EL (cell line): ENCODE measurements at regions not wholly inside any gene's neighbourhood (a gene's known extent, or its start where the extent isn't known, plus 50 kb on each side); places are given as distances from the start of the nearest gene placed in this dataset.
"Not testable (repeated sequence)": the region's sequence is repeated elsewhere in the genome, so short reads cannot be mapped to it uniquely, and the experiment has no call there.

ENCODE experiments used
- DNase-seq: peaks from one replicate; pipeline ENCODE4 v3.0.0-alpha.2; 2016

- DNase-seq: not testable (repeated sequence)
These were observed 51.7 kb downstream of the PPIAL4C start for GRCh38 chr1:149635290-149635899.

- DNase-seq: peak; percentile 95
These were observed 52.9 kb downstream of the PPIAL4C start for GRCh38 chr1:149636286-149637122.

- DNase-seq: not testable (repeated sequence)
These were observed 54.8 kb downstream of the PPIAL4C start for GRCh38 chr1:149638481-149638880.

- not testable (repeated sequence) for DNase-seq
These were observed 55.4 kb downstream of the PPIAL4C start for GRCh38 chr1:149638901-149639658.

DNA sequence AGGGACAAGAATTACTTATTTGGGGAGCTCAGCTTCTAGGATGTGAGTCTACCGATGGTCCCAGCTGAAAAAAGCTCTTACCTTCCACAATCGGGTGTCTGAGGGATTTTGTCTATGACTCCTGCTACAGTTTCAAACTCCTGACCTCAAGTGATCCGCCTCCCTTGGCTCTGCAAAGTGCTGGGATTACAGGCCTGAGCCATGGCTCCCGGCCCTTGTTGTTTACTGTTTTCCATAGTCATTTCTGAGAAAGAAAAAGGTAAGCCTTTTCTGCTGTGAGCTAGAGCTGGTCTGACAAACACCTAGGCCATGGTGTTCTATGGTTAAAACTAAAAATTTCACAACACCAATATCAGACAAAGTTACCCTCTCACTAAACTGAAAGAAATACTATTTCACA, 57.5 kb downstream of the PPIAL4C start:
- DNase-seq: not testable (repeated sequence)

DNA sequence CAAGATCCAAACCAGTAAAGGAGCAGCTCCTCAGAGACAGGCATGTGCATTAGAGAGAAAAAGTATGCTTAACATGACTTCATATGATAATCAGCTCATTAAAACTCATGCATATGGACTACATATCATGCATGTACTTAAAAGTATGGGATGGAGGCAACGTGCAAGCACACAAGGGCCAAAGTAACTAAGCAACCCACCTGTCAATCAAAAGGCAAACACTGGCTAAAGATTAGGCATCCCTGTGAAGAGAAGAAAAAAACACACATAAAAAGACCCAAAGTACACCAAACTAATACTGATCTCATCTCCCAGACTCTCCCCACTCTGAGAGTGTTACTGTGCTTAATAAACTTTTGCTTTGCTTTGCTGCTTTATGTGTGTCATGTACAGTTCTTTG, 61.2 kb downstream of the PPIAL4C start:
- DNase-seq: not testable (repeated sequence)

- DNase-seq: not testable (repeated sequence)
These were observed 62.8 kb downstream of the PPIAL4C start for GRCh38 chr1:149646360-149647017.

DNA sequence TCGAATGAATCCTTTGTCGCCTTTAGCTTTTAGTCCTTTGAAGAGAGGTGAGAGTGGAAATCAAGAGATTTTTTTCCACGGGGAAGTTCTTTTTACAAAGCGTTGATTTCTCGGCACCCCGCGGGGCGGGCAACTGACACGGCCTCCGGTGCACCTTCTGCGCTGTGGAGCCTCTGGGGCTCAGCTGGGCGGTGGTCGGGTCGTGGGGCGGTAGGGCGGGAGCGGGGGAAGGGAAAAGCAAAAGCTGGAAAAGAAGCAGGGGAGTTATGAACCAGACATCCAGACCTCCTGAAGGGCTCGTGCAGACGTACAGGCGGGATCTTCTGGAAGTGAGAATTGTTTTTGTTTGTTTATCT, 63.3 kb downstream of the PPIAL4C start:
- DNase-seq: not testable (repeated sequence)

- DNase-seq: not testable (repeated sequence)
These were observed 74.1 kb downstream of the PPIAL4C start for GRCh38 chr1:149657750-149658149.

DNA sequence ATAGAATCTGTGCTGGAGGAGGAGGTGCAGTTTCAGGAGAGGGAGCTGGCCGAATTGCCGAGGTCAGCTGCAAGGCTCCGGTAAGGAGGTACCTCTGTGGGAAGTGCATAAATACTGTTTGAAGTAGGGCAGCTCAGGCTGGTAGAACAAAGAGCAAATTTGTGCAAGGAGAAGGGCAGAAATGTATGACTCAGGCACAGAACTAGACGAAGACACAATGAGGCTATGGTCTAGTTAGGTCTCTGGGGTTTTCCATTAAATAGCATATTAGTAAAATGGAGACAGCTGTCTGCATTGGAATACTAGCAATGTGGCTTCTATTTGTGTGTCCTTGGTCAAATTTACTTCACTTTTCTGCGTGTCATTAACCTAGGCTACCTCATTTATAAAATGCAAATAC, 74.5 kb downstream of the PPIAL4C start:
- not testable (repeated sequence) for DNase-seq

DNA sequence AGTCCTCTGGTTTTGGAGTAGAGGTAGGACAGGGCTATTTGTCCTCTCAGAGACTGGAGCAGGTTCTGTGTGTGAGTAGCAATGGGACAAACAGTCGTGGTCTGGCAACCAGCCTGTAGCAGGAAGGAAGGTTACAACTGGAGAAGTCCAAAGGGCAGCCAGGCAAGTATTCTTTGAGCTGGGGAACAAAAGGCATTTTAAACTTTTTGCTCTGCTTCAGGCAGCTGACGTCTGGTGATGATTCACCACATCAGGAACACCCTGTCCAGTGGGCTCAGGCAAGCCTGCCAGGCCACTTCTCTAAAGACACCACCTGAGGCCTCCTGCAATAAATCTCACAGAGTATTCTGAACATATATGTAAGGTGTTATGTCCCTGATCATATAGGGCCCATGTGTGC, 81.0 kb downstream of the PPIAL4C start:
- DNase-seq: not testable (repeated sequence)

GRCh38 chr1:149665033-149665432, 81.4 kb downstream of the PPIAL4C start:
- DNase-seq: not testable (repeated sequence)

DNA sequence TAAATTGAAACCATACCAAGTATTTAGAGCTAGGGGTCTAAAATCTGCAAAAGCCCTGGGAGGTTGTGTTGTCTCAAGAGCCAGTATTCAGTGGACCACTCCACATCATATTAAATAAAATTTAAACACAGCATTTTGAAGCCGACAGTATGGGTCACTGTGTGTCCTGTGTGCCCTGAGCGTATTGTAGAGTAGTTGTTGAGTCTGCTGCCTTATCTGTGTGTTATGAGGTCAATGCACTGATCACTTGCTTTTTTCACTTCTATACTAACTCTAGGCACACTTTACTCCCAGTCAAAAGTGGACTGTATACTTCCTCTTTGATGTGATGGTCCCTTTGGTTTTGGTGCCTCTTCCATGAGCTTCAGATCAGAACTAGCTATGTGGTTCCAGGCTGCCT, 81.9 kb downstream of the PPIAL4C start:
- DNase-seq: not testable (repeated sequence)

- not testable (repeated sequence) for DNase-seq
These were observed 89.7 kb downstream of the PPIAL4C start for GRCh38 chr1:149673231-149673909.

- DNase-seq: not testable (repeated sequence)
These were observed 91.3 kb downstream of the PPIAL4C start for GRCh38 chr1:149674921-149675320.

DNA sequence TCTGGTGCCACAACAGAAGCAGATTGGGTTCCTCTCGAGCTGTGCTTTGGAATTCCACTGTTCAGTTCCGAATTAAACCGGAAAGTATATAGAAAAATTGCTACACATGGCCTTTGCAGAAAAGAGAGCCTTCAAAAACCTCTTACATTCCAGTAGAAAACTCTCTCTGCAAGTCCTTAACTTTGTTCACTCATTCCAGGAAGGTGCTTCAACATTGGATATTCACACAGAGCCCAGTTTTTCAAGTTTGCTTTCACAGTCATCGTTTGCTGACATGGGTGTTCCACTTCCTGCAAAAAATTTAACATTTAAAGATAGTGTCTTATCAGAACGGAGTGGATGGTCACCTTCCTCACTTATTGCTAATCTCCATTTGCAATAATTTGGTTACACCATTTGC, 93.7 kb downstream of the PPIAL4C start:
- not testable (repeated sequence) for DNase-seq

DNA sequence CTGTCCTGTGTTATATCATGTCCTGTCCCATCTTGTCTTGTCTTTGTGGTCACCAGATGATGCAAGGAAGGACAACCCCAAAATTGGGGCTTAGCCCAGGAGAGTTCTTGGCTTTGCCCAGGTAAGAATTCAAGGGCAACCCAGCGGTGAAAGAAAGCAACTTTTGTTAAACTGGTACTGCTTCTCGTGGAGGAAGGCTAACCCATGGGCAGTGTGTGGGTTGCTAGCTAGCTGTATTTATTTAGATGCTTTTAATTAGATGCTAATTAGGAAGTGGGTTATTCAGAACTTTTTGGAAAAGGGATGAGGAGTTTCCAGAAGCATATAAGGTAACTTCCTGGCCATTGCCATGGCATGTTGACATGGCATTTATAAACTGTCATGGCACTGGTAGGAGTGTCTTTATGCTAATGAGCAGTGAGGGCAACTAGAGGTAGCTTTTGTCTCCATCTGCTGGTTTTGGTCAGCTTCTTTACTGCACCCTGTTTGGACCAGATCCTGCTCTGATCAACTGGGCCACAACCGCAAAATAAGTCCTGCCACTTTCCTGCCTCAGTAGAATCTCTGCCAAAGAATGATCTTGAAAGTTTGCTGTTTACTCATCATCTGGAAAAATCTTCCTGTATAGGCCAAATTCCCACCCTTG, 95.8 kb upstream of the FCGR1A start:
- DNase-seq: not testable (repeated sequence)

DNA sequence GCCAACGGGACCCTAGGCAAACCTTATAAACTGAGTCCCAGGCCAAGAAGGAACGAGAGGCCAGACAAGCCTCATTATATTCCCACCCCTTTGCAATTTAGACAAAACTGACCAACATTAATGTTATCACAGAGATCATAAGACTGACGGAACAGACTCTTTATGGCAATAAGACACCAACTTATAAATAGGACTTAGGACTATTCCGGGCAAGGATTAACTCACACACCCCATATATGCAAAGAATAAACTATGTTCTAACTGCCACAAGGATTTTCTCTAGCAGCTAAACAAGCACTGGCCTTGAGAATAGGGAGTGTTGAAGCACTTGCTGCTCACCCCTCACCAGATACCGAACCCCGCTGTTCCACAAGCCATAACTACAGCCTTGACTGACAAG, 91.1 kb upstream of the FCGR1A start:
- DNase-seq: not testable (repeated sequence)

DNA sequence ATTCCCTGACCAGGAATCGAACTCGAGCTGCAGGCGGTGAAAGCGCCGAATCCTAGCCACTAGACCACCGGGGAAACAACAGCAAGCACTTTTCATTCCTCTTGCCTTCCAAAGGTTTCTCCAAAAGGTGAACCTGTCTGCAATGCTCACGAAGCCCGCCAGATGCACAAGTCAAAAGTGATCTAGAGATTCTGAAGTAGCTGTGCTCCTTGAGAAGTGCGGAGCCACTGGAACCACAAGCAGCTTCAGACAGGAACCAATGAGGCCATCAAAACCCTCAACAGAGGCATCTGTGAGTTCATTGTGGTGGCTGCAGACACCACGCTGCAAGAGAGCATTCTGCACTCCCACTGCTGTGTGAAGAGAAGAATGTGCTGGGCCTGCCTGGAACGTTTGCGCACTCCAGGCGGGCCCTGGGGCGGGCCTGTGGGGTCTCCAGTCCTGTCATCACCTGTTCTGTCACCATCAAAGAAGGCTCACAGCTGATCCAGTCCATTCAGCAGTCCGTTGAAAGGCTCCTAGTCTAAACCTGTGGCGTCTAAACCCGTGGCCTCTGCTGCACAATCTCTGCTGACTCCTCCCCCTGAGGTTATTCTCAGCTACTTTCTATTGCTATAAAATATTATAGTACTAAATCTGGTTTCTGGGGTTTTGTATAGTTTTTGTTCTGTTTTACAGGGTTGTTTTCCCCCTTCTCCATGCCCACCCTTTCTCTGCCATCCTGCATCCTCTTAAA, 89.5 kb upstream of the FCGR1A start:
- not testable (repeated sequence) for DNase-seq

DNA sequence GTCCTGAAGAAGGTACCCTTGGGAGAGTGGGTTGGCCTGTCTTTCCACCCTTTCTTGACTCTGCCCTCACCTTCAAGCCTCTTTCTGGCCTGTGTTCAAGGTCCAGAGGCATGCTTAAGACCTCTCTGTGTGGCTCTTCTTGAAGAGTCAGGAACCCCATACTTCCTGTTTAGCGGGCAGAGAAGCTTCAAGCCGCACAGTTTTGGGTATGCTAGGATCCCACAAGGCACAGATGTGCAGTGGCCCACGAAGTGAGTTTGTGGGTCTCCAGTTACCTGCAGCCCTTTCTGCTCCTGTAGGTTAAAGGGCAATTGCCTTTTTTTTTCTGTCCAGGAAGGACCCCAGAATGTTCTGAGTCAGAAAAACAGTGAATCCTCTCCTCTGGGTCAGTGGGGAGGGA, 87.4 kb upstream of the FCGR1A start:
- DNase-seq: not testable (repeated sequence)

DNA sequence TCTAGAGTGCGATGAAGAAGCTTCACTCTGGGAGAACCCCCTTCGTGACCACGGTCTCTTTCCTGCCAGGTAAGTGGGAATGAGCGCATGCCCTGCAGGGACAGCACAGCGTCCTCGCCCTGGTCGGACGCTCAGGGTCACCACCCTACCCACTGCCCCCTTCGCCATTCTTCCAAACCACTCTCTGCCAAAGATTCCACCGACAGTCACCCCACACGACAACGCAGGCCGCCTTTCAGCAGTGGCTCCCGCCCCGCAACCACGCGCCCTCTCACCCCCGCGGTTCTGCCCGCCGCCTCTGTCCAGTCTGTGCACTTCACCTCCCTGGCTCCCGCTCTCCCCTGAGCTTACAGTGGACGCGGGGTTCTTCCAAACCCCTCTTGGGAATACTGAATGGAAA, 82.3 kb upstream of the FCGR1A start:
- not testable (repeated sequence) for DNase-seq
